Stimulated activated naive B cell treated with anti-CD40 and anti-IgM and Interleukin-4, amounts not matched to agents 10 μg/mL and 1 μg/mL and 100 μg/mL, for 72 hours (primary cell): ENCODE measurements at regions not wholly inside any gene's neighbourhood (a gene's known extent, or its start where the extent isn't known, plus 50 kb on each side); places are given as distances from the start of the nearest gene placed in this dataset.

ENCODE experiments used
- ATAC-seq, 2 donors: fragments of 150-1000 bp; cut with Tn5 transposase; replicated peaks; 2 replicates each; pipeline ENCODE4 v1.10.0; 2021; ENCODE audit warnings: moderate library complexity in 1 of 2
- DNase-seq: peaks from one replicate; pipeline ENCODE4 v3.0.0; 2021
- H3K27ac Mint-ChIP-seq: one replicate; pipeline ENCODE4 v1.8.0; 2022; ENCODE audit warnings: mild to moderate bottlenecking, mixed read lengths
- H3K27me3 Mint-ChIP-seq, 2 donors: one replicate each; pipeline ENCODE4 v1.8.0; 2022; ENCODE audit warnings: mixed read lengths in 2 of 2
- H3K36me3 Mint-ChIP-seq, 2 donors: one replicate each; pipeline ENCODE4 v1.8.0; 2022; ENCODE audit warnings: mixed read lengths in 2 of 2, mild to moderate bottlenecking in 1 of 2
- H3K4me1 Mint-ChIP-seq, 2 donors: one replicate each; pipeline ENCODE4 v1.8.0; 2022; ENCODE audit warnings: mixed read lengths in 2 of 2, mild to moderate bottlenecking in 1 of 2
- H3K4me3 Mint-ChIP-seq, 2 donors: one replicate each; pipeline ENCODE4 v1.8.0; 2022; ENCODE audit warnings: mild to moderate bottlenecking in 2 of 2, mixed read lengths in 2 of 2, moderate library complexity in 1 of 2
- H3K9me3 Mint-ChIP-seq, 2 donors: one replicate each; pipeline ENCODE4 v1.8.0; 2022; ENCODE audit warnings: mixed read lengths in 2 of 2, mild to moderate bottlenecking in 1 of 2

GRCh38 chr3:55180161-55180560 lies 252.3 kb upstream of the LRTM1 start:
- no peaks in the 10 kb centered on the region for H3K4me1 Mint-ChIP-seq
- H3K36me3 Mint-ChIP-seq = no peaks in the 10 kb centered on the region
- no peak overlapping the region for H3K4me3 Mint-ChIP-seq
- H3K27me3 Mint-ChIP-seq = peaks cover 0 to 4% of the 10 kb centered on the region in 2 donors
- ATAC-seq (no peak), DNase-seq (no peak)
- no peak overlapping the region for H3K27ac Mint-ChIP-seq
- no peaks in the 10 kb centered on the region for H3K9me3 Mint-ChIP-seq

DNA sequence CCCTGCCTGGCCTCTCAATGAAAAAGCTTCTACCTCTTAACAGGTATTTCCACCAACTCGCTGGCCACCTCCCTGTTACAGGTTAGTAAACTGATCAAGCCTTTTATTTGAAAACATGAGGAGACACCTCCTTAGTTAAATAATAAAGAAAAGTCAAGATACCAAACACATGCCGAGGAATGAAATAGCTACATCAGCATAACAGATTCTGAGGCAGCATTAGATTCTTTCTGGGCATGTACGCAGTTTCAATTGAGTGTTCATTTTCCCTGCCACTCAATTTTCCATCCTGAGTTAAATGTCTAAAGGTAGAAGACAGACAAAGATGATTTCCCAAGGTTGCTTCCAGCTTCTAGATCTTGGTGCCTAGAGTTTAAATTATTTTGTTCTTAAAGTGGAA lies 250.5 kb upstream of the LRTM1 start:
- peaks cover 0 to 4% of the 10 kb centered on the region in 2 donors for H3K27me3 Mint-ChIP-seq
- no peak overlapping the region for H3K4me3 Mint-ChIP-seq
- DNase-seq = no peak
- H3K27ac Mint-ChIP-seq = no peak overlapping the region
- H3K4me1 Mint-ChIP-seq = no peaks in the 10 kb centered on the region
- H3K36me3 Mint-ChIP-seq = no peaks in the 10 kb centered on the region
- ATAC-seq = no peak
- no peaks in the 10 kb centered on the region for H3K9me3 Mint-ChIP-seq

- ATAC-seq = no peak
- no peak for DNase-seq
Observed at GRCh38 chr3:55177749-55178148, 249.9 kb upstream of the LRTM1 start.

GRCh38 chr3:55175423-55175822 lies 247.6 kb upstream of the LRTM1 start:
- Mint-ChIP-seq H3K27ac (no peak overlapping the region), H3K27me3 (peaks cover 0 to 3% of the 10 kb centered on the region in 2 donors), H3K9me3 (no peaks in the 10 kb centered on the region), H3K36me3 (no peaks in the 10 kb centered on the region), H3K4me3 (no peak overlapping the region), H3K4me1 (no peaks in the 10 kb centered on the region)
- DNase-seq = no peak
- ATAC-seq = no peak

More at GRCh38 chr3:55177749-55178148, 249.9 kb upstream of the LRTM1 start:
- H3K9me3 Mint-ChIP-seq = no peaks in the 10 kb centered on the region
- H3K4me1 Mint-ChIP-seq = no peaks in the 10 kb centered on the region
- H3K36me3 Mint-ChIP-seq = no peaks in the 10 kb centered on the region
- no peak overlapping the region for H3K4me3 Mint-ChIP-seq
- H3K27ac Mint-ChIP-seq = no peak overlapping the region
- peaks cover 0 to 4% of the 10 kb centered on the region in 2 donors for H3K27me3 Mint-ChIP-seq

DNA sequence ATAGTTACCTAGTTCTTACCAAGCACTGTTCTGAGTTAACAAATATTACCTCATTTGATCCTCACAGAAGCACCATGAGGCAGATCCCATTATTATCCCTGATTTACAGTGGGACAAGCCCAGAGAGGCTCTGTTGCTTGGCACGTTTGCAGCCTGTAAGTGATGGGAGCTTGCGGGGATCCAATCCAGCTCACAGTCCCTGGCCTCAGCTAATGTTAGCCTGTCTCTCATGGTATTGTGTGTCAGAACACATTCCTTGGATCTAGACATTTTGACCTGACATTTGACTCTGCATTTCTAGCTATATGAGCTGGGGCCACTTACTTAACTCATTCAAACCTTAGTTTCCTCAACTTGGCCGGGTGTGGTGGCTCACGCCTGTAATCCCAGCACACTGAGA lies 246.9 kb upstream of the LRTM1 start:
- H3K36me3 Mint-ChIP-seq = no peaks in the 10 kb centered on the region
- ATAC-seq = no peak
- no peaks in the 10 kb centered on the region for H3K27me3 Mint-ChIP-seq

GRCh38 chr3:55173504-55173903 lies 245.6 kb upstream of the LRTM1 start:
- Mint-ChIP-seq H3K4me1 (no peaks in the 10 kb centered on the region), H3K36me3 (no peaks in the 10 kb centered on the region), H3K4me3 (no peak overlapping the region), H3K27me3 (no peaks in the 10 kb centered on the region), H3K9me3 (no peaks in the 10 kb centered on the region), H3K27ac (no peak overlapping the region)
- ATAC-seq (no peak), DNase-seq (no peak)

More for the DNA sequence above, 246.9 kb upstream of the LRTM1 start:
- Mint-ChIP-seq H3K9me3 (no peaks in the 10 kb centered on the region), H3K4me1 (no peaks in the 10 kb centered on the region), H3K4me3 (no peak overlapping the region), H3K27ac (no peak overlapping the region)
- no peak for DNase-seq

DNA sequence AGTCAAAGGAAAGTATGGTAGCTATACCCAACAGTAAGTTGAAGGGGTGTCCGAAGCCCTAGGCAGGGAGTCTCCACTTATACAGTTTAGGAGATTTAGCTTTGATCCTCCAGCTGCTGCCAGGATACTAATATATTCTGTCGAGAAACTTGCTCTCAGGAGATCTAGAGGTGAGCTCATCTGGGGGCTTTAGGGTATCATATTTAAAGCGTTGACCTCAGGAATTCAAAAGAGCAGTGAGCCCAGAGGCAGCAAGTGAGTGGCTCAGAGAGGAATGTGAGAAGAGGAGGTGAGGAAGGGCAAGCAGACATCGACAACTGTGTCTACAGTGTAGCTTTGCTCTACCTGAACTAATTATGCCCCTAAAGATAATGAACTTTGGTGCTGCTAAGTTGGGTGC lies 245.1 kb upstream of the LRTM1 start:
- no peak for DNase-seq
- Mint-ChIP-seq H3K27me3 (no peaks in the 10 kb centered on the region), H3K4me3 (no peak overlapping the region), H3K9me3 (no peaks in the 10 kb centered on the region), H3K4me1 (no peaks in the 10 kb centered on the region), H3K36me3 (no peaks in the 10 kb centered on the region), H3K27ac (no peak overlapping the region)
- ATAC-seq = no peak

GRCh38 chr3:55170444-55170843 lies 242.6 kb upstream of the LRTM1 start:
- no peak for DNase-seq
- Mint-ChIP-seq H3K36me3 (no peaks in the 10 kb centered on the region), H3K4me1 (no peaks in the 10 kb centered on the region), H3K9me3 (no peaks in the 10 kb centered on the region), H3K27me3 (no peaks in the 10 kb centered on the region), H3K27ac (no peak overlapping the region), H3K4me3 (no peak overlapping the region)
- ATAC-seq = no peak

- H3K4me1 Mint-ChIP-seq = no peaks in the 10 kb centered on the region
- H3K4me3 Mint-ChIP-seq = no peak overlapping the region
- ATAC-seq (no peak), DNase-seq (no peak)
- no peak overlapping the region for H3K27ac Mint-ChIP-seq
- H3K36me3 Mint-ChIP-seq = no peaks in the 10 kb centered on the region
- H3K27me3 Mint-ChIP-seq = no peaks in the 10 kb centered on the region
- H3K9me3 Mint-ChIP-seq = no peaks in the 10 kb centered on the region
Observed at GRCh38 chr3:55169608-55170072, 241.8 kb upstream of the LRTM1 start.

GRCh38 chr3:55169161-55169560 lies 241.3 kb upstream of the LRTM1 start:
- ATAC-seq (no peak), DNase-seq (no peak)
- Mint-ChIP-seq H3K27me3 (no peaks in the 10 kb centered on the region), H3K27ac (no peak overlapping the region), H3K36me3 (no peaks in the 10 kb centered on the region), H3K4me3 (no peak overlapping the region), H3K9me3 (no peaks in the 10 kb centered on the region), H3K4me1 (no peaks in the 10 kb centered on the region)

- no peaks in the 10 kb centered on the region for H3K36me3 Mint-ChIP-seq
- no peak for ATAC-seq
- H3K4me3 Mint-ChIP-seq = no peak overlapping the region
- DNase-seq = no peak
- no peaks in the 10 kb centered on the region for H3K27me3 Mint-ChIP-seq
- no peaks in the 10 kb centered on the region for H3K9me3 Mint-ChIP-seq
- no peak overlapping the region for H3K27ac Mint-ChIP-seq
- no peaks in the 10 kb centered on the region for H3K4me1 Mint-ChIP-seq
Observed at GRCh38 chr3:55167586-55168317, 239.9 kb upstream of the LRTM1 start.

DNA sequence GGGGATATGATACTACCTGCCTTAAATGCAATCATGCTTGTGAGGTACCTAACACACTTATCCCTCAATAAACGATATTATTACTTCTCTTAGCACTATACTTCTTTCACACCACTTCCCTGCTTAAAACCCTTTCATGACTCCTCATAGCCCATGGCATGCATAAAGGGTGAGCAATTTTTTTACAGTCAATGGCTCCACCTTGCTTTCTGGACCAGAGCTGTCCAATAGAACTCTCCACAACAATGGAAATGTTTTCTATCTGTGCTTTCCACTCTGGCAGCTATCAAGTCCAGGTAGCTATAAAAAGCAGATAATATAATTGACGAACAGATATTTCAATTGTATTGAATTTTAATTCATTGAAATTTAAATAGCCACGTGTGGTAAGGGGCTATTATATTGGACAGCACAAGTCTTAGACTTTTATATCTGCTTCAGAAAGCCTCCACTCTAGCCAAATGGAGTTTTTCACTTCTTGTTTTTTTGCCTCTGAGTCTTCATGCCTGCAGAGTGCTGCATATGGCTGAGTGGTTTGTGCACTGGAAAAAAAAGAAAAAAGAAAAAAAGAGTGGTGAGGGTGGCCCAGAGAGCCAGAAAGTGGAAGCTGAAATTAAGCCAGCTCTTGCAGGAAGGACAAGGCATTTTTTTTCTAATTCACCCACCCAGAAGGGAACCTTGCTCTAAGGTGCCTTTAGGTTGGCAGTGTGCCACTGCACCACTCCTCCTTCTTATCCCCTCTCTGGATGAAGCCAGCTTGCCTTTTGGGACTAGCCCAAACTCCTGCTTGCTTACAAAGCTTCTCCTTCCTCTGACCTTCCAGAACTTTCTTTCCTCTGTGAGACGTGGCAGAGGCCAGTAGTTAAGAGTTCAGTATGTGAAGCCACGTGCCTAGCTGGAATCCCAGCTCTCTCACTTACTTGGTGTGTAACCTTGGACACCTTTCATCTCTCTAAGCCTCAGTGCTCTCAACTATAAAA lies 239.0 kb upstream of the LRTM1 start:
- ATAC-seq (no peak), DNase-seq (no peak)
- Mint-ChIP-seq H3K9me3 (no peaks in the 10 kb centered on the region), H3K27me3 (no peaks in the 10 kb centered on the region), H3K4me3 (no peak overlapping the region), H3K4me1 (no peaks in the 10 kb centered on the region), H3K36me3 (no peaks in the 10 kb centered on the region), H3K27ac (no peak overlapping the region)

- Mint-ChIP-seq H3K27ac (no peak overlapping the region), H3K4me3 (no peak overlapping the region)
Observed at GRCh38 chr3:55165704-55166405, 238.0 kb upstream of the LRTM1 start.

GRCh38 chr3:55165278-55165677 lies 237.4 kb upstream of the LRTM1 start:
- Mint-ChIP-seq H3K4me3 (no peak overlapping the region), H3K9me3 (peaks cover 0 to 1% of the 10 kb centered on the region in 2 donors), H3K36me3 (no peaks in the 10 kb centered on the region)

More at GRCh38 chr3:55165704-55166405, 238.0 kb upstream of the LRTM1 start:
- Mint-ChIP-seq H3K36me3 (no peaks in the 10 kb centered on the region), H3K4me1 (no peaks in the 10 kb centered on the region), H3K9me3 (peaks cover 0 to under 1% of the 10 kb centered on the region in 2 donors), H3K27me3 (no peaks in the 10 kb centered on the region)
- ATAC-seq (no peak), DNase-seq (no peak)

More at GRCh38 chr3:55165278-55165677, 237.4 kb upstream of the LRTM1 start:
- Mint-ChIP-seq H3K4me1 (no peaks in the 10 kb centered on the region), H3K27ac (no peak overlapping the region), H3K27me3 (no peaks in the 10 kb centered on the region)
- DNase-seq (no peak), ATAC-seq (no peak)
